HG03103 (cell line): ENCODE measurements at regions not wholly inside any gene's neighbourhood (a gene's known extent, or its start where the extent isn't known, plus 50 kb on each side); places are given as distances from the start of the nearest gene placed in this dataset.

ENCODE experiments used
- ATAC-seq: cut with Tn5 transposase; IDR thresholded peaks from one replicate; pipeline ENCODE4 v1.9.1; 2021; ENCODE audit warnings: low read depth; ENCODE audit not compliant: unreplicated experiment

DNA sequence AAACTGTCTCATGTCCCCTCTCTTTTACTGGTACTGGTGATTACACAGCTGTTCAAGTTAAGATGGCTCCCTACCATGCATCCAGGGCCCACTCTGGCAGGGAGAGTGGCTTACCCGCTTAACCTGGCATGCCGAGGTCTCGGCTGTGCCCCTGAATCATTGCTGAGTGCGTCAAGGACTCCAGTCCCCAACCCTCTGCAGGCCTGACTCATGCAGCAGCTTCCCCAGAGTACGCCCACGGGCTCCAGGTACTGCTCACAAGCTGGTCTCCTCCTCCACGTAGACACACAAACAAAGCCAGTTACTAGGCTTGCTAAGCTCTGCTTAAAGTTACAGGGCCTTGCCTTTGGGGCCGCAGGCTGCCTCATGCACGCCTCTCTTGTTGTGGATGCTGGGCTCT lies 447.4 kb downstream of the COG6 start:
- ATAC-seq = no peak

DNA sequence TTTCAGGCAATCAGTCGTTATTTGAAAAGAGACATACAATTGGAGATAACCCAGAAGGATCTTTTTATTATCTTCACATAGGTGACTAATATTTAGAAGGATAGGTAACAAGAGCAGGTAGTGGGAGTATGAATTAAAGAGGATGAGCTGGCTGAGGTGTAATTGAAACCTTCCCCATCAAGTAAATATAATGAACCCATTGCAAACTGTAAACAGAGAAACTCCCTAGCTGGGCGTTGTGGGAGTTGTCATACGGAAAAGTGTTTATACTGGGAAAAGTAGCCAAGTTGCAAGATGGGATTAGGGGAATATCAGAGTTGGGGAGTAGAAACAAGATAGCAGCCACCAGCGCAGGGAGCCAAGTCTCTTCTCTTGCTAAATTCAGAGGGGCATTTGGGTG lies 448.4 kb downstream of the COG6 start:
- no peak for ATAC-seq

DNA sequence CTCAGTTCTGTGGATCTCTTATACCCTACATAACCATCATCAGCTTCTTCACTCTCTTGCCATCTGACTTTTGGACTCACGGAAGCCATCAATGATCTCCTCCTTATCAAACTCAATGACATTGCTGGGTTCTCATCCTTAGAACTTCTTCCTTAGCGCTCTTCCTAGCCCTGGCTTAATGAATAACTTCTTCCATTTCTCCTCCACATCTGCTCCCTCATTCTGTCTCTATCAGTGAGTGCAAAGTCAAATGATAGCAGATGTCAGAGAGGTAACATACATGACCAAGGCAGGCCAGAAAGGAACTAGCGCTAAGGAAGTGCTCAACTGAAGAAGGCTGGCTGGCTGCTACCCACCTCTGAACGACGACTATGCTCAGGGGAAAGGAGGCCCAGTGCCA lies 449.8 kb downstream of the COG6 start:
- no peak for ATAC-seq

DNA sequence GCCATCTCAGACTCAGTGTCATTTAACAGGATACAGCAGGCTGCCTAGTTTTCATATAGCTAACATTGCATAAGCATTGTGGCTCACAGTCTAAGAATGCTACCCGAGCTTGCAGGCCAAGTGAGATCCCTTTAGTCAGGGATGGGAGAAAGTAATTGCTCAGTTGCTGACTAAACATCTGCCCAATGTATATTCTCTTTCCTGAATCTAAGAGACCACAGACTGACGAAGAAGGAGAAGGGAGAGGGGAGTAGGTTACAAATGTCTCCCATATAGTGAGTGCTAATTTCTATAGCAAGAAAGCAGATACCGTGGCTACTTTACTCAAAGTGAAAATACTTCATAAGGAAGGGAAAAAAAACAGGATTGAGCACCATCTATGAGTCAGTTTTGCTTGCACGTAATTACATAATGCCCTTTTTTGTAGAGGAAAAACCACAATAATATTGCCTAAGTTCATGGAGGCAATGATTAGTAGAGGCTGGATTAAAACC lies 453.9 kb downstream of the COG6 start:
- no peak for ATAC-seq

DNA sequence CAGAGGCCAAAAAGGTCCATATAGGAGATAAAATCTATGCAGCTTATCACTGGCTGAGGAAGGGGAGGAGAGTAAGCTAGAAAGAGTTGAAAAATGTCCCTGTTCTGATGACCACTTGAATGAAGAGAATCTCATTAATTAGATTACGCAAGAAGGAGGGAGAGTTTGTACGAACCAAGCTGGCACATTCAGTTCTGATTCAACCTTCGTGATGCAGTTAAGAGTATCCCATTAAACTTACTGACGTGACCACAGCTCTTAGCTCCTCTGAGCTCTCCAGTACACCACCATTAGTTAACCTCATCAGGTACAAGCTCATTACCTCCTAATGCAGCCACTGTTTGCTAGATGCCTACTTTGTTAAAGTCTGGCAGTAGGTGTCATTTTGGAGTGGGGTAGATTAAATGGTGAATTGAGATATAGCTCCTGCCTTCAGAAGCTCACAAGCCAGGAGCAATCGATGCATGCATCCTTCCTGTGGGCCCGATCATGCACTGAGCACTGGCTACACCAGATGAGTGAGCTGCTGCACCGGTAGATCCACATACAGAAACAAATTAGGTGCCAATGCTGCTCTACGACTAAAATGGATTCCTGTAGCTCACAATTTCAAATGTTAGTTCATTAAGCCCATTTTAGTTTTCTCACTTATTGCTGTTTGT lies 458.3 kb downstream of the COG6 start:
- ATAC-seq = no peak

DNA sequence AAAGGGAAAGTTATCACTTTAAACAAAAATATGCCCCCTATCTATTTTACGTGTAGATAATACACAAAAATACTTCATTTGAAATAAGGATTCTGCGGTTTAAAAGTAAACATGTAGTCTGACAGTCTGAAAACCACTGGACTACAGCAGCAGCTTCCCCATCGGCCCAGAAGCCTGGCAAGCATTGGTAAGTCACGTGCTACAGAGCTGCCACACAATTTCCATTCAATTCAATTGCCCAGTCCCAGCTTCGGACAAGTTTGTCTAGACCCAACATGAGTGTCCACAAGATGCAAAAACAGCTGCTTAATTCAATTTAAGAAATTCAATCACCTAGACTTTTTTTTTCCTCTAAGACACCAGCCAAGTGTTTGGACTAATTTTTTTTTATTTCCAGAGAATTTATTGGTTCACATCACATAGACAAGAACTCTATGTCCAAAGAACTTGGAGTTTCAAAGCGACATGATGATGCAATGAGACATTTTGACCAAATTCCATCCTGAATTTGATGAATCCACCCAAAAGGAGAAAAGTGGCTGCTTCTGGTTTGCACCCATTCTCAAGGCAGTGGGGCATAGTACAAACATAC lies 458.9 kb downstream of the COG6 start:
- no peak for ATAC-seq

DNA sequence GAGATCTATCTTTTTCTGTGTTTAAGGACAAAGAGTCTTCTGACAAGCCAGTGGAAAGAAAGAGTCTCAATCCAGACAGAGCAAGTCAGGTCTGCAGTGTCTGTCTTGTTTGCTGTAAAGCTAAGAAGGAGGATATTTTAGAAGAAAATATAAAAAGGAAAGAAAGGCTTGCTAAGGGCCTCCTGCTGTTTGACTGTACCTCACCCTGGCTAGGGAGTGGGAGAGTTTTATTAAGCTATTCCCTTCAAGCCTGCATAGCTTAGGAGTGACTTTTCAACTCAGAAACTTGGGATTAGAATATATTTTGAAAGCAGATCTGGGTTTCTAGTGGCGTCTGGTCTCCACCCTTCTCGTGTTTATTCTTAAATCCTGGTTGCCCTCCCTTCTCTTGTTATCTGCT lies 460.0 kb downstream of the COG6 start:
- ATAC-seq = no peak

DNA sequence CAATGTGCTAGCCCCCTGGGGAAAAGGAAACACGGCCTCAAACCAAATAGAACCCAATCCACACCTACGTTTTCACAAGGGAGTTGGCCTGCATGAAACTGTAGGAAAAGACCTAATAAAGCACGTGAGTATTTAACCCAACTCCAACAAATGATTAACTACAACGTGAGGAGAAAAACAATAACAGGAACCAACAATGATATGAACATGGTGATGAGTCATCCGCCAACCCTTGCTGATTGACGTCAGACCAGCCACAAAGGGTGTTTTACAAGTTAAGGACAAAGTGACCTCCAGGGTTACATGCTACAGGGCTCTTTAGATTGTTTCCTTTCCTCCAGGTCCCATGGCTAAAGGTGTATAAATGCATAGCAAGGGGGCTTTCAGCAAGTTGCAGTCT lies 460.5 kb downstream of the COG6 start:
- no peak for ATAC-seq

DNA sequence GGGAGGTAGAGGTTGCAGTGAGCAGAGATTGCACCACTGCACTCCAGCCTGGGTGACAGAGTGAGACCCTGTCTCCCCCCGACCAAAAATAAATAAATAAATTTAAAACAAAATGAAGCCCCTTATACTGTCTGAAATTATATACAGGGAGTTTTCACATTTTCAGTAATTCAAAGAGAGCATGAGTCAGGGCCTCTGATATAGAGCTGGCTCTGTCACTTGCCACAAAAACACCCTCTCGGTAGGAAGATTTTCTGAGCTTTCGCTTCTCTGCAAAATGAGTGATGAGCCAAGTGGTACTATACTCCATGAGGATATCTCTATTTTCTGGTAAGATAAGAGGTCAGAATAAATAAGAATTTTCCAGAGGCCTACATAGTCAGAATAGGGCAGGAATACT lies 462.9 kb downstream of the COG6 start:
- ATAC-seq = no peak

DNA sequence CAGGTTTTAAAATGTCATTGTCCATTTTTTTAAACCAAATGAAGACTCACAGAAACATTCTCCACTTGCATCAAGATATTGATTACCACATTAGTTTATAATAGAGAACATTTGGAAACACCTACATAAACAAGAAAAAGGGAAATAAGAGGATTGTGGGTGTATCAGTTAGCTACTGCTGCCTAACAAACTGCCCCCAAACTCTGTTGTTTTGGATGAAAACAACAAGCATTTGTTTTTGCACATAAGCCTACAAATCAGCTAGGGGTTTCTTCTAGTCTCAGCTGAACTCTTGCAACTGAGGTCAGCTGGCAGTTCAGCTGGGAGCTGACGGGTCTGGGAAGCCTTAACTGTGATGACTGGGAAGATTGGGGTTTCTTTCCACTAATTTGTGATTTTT lies 464.4 kb downstream of the COG6 start:
- ATAC-seq = no peak

DNA sequence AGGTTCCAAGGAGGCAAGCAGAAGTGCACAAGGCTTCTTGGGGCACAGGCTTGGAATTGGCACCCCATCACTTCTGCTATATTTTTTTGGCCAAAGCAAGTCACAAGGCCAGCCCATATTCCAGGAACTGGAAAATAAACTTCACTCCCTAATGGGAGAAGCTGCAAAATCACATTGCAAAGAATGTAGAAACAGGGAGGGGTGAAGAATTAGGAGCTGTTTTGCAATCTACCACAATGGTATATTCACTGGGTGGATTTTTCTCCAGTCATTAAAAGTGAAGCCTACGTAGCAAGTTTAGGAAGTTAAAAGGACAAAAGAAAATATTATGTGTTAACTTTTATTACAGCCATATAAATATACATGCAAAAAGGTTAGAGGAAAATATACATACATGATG lies 464.8 kb downstream of the COG6 start:
- no peak for ATAC-seq

DNA sequence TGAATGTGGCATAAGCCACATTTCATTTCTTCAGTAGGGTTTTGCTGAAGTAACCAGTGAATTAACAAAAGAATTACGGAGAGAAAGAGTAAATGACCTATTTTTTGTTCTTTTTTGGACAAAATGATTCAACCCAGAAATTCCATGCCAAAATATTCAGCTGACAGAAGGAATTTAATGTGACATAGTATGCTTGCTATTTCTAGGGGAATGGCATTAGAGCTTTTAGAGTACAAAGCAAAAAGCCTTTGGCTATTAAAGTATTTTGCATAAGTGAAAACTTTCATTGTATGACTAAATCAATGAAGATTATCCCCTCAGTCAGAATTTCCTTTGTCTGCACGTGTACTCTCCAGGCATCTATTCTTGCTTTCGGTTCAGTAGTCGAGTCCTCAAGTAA lies 465.3 kb downstream of the COG6 start:
- ATAC-seq = no peak

DNA sequence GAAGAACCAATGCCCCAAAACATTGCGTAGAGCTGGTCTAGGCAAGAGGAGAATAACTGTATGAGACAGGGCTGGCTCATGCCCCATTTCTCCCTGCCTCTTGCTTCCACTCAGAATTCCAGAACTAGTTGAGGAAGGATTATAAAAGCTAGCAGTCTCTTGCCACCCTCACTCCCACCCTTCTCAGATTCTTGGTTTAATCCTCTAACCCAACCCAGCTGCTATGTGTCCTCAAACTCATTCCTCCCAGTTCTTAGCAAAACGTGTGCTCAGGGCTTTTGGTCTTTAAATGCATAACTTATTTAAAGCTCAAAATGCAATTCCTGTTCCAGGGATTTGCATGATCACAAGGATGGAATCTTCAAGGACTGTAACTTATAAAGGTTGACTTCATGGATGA lies 466.3 kb downstream of the COG6 start:
- no peak for ATAC-seq

DNA sequence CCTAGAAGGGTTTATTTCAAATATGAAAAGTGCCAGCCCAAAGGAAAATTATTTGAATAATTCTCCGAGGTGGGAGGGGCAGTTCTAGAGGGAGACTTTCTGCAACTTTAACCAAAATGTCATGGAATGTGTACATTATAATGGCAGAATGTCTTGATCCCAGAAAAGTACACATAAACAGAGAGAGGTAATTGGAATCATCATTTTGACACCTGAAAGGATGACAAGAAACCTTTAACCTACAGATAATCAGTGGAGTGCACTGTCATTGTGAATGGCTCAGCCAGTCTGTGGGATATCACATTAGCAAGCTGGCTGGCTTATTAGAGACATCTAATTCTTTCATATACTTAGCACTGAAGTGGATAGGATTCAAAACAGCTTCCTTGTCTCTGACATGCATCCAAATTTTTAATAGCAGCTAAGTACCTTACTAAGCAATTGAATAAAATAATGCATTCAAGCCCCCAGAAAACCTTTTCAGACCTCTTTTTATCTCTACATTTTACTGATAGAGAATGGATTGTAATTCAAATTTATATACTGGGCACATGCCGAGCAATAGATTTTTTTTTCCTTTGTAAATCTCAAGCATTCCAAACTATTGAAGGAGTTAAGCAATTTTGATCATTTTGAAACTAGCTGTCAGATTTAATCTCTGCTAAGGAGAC lies 468.6 kb downstream of the COG6 start:
- no peak for ATAC-seq

DNA sequence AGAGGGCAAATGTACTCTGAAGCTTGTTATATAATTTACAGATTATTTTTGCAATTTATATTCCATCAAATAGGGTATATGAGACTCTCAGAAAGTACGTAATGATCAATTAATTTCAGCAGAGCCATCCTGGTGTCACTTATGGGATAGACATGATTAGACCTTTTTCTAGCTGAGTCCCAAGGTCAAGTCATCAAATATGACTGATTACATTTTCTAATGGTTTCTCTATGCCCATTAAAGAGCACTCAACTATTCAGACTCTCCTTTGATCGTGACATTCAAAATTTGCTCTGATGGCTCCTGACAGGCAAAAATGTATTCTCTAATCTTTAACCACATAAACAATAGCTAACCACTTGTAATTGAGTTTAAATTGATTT lies 469.2 kb downstream of the COG6 start:
- no peak for ATAC-seq

DNA sequence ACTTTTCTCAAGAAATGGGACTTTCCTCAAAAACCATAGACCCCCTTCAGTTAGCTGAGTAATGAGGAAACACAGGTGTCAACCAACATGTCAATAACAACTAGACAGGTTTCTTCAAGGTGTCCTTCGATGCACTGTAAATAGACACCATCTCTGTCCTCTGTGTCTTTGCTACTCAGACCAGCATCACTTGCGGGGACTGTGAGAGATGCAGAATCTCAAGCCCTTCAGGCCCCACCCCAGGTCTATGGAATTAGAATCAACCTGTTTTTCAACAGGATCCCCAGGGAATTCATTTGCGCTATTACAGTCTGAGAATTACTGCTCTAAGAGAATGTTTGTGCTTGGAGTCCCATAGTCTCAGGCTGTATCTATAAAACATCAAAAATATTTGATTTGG lies 469.9 kb downstream of the COG6 start:
- ATAC-seq = no peak

DNA sequence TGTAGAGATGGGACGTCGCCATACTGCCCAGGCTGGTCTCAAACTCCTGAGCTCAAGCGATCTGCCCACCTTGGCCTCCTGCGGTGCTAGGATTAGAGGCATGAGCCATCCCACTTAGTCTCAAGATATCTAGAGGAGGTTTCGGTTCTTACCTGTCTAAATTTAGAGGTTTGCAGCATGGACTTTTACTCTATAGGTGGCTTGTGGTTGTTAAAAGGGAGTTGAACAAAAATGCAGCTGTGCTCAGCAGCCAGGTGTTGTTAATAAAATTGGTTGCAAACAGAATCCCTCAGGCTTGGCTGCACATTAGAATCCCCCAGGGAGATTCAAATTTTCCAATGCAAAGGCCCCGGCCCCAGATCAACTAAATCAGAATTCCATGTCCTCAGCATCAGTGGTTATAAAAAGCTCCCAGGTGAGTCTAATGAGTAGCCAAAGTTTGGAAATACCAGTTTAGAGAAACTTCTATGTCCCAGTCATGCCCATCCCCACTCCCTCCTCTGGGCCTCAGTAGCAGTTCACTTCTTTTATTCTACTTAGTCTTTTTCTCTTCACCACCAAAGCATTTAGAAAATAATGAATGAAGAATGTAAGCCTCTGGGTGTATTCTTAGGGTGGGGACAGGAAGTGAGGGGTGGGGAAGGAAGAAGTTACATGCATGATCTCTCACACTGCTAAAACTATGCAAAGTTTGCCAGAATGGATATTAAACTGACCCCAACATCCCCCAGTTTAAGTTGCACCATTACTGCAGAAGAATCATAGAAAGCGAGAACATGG lies 471.0 kb downstream of the COG6 start:
- ATAC-seq = no peak

DNA sequence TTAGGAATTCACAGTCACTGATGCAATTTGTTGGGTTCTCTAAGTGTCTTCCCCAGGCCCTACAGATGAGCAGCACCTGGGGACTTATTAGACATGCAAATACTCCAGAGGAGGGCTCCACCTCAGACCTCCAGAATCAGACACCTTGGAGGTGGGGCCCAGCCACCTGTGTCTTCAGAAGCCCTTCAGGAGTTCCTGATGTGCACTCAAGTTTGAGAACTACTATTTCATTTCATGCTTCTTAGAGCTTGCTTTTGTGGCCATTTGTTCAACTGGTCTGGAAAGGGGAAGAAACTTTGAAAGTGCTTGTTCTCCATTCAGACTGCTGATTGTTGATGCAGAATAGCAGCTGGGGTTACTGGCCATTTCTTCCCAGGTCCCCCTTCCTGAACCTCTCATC lies 472.0 kb downstream of the COG6 start:
- no peak for ATAC-seq

DNA sequence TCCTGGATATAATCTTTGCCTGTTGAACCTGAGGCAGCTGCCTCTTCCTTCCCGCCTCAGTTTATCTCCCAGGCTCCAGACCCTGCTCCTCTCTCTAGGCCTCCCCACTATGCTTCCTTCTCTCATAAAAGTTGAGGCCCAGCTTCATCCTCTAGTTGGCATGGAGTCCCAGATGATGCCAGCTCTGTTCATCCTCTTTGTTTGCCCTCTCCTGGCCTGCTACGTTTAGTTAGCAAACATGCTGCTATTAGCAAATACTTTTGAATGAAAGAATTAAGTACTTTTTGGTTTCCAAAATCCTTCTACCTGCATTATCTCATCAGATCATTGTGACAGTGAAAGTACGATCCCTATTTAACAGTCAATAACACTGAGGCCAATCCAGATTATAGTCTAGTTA lies 472.5 kb downstream of the COG6 start:
- no peak for ATAC-seq

DNA sequence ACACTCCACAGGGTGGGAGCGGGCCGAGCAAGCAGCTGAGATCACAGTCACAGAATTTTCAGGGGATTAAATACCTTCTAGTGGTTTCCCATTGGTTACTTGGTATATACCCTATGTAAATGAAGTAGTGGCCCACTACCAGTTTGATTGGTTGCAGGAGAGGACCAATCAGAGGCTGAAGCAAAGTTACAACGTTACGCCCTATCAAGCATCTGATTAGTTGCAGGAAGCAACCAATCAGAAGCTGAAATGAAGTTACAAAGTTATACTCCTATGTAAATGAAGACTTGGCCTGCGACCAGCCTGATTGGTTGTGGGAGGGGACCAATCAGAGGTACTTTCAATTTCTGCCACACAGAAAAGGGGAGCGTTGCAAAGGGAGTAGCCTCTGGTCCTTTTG lies 474.0 kb downstream of the COG6 start:
- ATAC-seq = no peak

DNA sequence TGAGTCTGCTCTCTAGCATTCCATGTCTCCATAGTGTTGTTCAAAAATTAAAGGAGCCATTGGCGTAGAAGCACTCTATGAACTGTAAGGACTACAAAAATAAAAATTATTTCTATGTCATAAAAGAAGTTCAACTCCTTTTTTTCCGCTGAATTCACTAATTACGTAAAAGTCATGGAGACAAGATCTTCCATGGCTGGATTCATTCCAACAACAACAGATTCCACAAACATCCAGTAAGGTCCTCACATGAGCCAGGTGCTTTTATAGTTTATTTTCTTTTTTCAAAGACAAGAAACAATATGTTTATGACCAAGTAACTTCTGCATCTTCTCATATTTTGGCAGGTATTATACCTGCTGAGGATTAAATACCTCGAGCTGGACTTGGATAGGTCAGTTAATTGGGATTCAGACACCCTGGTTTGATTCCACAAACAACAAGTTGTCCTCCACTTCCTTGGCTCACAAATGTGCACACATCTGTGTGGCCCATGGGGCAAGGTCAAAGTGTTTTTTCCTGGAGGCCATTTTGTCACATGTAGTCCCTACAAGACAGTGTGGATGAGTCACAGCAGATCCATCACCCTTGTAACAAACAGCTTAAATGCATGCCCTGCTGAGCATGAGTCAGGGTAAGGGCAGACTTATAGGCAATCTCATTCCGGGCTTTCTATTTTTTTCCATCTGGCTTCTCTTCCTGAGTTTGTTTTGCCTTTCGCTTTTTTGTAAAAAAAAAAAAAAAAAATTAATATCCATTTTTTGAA lies 475.6 kb downstream of the COG6 start:
- no peak for ATAC-seq
